Astrocyte (in vitro differentiated cells and primary cell): ENCODE measurements at regions not wholly inside any gene's neighbourhood (a gene's known extent, or its start where the extent isn't known, plus 50 kb on each side); places are given as distances from the start of the nearest gene placed in this dataset.

Experiments
- EZH2 ChIP-seq: IDR thresholded peaks from 2 replicates; pipeline ENCODE4 v1.6.1; 2012; ENCODE audit warnings: mild to moderate bottlenecking, low read length, inconsistent platforms; ENCODE audit not compliant: insufficient read depth
- TF ChIP-seq, protein P1 (sequence below): IDR thresholded peaks from 2 replicates; pipeline ENCODE4 v1.5.1; 2011; ENCODE audit warnings: low read depth, mild to moderate bottlenecking, inconsistent platforms, low read length, moderate library complexity; ENCODE audit not compliant: insufficient read depth

DNA sequence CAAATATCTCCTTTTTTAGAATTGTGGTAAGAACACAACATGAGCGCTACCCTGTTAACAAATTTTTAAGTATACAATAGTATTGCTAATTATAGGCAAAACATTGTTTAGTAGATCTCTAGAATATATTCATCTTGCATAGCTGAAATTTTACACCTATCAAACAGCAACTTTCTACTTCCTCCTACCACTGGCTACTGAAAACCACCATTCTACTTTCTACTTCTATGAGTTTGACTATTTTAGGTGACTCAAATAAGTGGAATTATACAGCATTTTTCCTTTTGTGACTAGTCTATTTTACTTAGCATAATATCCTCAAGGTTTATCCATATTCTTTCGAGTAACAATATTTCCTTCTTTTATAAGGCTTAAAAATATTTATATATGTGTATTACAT, 128.4 kb downstream of the FAM76B start:
- TF ChIP-seq, protein P1, sequence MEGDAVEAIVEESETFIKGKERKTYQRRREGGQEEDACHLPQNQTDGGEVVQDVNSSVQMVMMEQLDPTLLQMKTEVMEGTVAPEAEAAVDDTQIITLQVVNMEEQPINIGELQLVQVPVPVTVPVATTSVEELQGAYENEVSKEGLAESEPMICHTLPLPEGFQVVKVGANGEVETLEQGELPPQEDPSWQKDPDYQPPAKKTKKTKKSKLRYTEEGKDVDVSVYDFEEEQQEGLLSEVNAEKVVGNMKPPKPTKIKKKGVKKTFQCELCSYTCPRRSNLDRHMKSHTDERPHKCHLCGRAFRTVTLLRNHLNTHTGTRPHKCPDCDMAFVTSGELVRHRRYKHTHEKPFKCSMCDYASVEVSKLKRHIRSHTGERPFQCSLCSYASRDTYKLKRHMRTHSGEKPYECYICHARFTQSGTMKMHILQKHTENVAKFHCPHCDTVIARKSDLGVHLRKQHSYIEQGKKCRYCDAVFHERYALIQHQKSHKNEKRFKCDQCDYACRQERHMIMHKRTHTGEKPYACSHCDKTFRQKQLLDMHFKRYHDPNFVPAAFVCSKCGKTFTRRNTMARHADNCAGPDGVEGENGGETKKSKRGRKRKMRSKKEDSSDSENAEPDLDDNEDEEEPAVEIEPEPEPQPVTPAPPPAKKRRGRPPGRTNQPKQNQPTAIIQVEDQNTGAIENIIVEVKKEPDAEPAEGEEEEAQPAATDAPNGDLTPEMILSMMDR: no peak
- no peak for TF ChIP-seq EZH2
